NCI-H1092 treated with DMSO at 0.1 percent for 48 hours (cell line): ENCODE measurements at regions not wholly inside any gene's neighbourhood (a gene's known extent, or its start where the extent isn't known, plus 50 kb on each side); places are given as distances from the start of the nearest gene placed in this dataset.
A peak's percentile ranks its signal among the peaks of the same experiment; 100 is the strongest.

Source experiments
- DNase-seq: peaks from one replicate; lab custom pipeline; 2025; lab: John Stamatoyannopoulos, UW

- no peak for DNase-seq
Measured at GRCh38 chr14:100438678-100439592, 115.8 kb downstream of the SLC25A47 start.

GRCh38 chr14:100439781-100440180 lies 116.6 kb downstream of the SLC25A47 start:
- no peak for DNase-seq

DNA sequence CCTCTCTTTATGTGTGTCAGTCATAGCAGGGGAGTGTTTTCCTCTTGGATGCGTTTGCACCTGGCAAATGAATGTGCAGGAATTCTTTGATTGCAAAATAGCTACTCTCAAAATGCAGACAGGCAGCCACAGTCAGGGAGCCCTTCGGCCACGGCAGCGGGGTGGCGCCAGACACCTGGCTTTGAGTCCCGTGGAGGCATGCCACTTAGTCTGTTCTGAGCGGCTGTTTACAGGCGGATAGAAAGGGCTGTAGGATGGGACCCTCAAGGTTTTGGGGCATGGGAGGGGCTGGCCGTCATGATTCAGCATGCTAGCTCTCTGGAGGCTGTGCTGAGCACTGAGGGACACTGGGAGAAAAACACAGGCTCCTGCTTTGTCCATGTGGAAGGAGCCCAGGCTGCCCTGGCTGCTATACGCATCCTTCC lies 117.1 kb downstream of the SLC25A47 start:
- peak; percentile 44 for DNase-seq

GRCh38 chr14:100440758-100441203 lies 117.6 kb downstream of the SLC25A47 start:
- no peak for DNase-seq

- no peak for DNase-seq
Measured at GRCh38 chr14:100441271-100441947, 118.3 kb downstream of the SLC25A47 start.

DNA sequence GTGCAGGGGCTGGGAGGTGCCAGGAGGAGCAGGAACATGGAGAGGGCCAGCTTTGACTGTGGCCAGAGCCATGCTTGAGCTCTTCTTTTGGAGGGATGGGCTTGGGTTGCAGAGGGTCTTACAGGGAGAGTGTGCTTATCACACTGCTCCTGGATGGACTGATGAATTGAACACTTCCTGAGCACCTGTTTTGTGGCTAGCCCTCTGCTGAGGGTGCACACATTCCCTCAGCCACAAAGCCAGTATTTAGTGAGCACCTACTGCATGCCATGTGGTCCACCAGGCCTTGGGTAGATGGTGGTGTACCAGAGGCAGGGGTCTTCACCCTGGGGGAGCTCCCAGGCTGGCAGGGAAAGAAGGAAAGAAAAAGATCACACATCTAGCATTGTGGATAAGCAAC lies 118.9 kb downstream of the SLC25A47 start:
- no peak for DNase-seq

GRCh38 chr14:100442498-100443490 lies 119.7 kb downstream of the SLC25A47 start:
- DNase-seq, result no peak

DNA sequence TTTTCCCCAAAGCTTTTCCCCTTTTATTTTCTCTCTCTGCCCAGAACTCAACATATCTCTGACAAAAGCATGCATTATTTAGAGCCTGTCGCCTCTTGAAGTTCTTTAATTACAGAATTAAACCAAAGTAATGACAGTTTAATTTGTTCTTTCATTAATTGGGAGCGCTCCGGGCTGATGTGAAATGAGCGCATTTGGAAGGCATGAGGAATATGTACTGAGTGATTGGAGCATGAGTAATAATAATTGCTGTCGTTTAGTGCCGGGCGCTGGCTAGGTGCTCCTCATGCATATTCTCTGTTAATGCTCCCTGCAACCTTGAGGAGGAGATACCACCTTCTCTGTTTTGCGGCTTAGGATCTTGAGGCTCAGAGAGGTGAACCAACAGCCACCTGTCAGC lies 120.5 kb downstream of the SLC25A47 start:
- DNase-seq, result no peak

GRCh38 chr14:100445436-100446088 lies 122.4 kb downstream of the SLC25A47 start:
- DNase-seq, result no peak

DNA sequence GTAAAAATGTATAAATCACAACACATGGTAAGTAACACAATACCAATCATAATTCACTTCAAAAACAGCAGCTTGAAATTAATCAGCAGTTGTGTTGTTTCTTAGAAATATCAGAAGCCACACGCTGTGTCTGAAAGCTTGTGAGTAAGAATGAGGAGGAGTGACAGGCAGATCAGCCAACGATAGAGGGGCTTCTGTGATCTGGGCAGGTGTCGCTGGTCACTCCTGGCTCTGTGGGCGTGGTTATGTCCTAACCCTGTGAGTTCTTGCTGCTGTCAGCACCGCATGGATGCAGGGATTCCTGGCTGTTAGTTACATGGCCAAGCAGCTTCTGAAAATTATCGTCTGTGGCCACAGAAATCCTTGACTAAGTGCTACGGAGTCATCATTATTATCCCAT lies 123.4 kb downstream of the SLC25A47 start:
- DNase-seq, result no peak

DNA sequence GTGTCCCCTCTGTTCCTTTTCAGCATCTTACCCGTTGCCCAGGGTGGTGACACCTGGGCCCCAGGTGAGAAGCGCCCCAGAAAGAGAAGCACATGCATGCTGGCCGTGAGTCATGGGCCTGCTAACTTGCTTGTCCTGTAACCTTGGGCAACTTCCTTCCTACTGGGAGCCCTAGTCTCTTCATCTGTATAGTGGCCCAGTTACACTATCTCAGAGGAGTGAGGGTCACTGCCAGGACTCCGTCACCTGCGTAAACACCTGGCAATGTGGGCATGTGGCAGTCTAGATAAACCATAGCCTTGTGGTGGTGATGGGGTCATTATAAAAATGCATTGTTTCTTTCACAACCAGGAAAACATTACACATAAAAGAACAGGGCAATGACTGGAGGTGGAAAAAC lies 125.2 kb downstream of the SLC25A47 start:
- DNase-seq, result no peak

DNA sequence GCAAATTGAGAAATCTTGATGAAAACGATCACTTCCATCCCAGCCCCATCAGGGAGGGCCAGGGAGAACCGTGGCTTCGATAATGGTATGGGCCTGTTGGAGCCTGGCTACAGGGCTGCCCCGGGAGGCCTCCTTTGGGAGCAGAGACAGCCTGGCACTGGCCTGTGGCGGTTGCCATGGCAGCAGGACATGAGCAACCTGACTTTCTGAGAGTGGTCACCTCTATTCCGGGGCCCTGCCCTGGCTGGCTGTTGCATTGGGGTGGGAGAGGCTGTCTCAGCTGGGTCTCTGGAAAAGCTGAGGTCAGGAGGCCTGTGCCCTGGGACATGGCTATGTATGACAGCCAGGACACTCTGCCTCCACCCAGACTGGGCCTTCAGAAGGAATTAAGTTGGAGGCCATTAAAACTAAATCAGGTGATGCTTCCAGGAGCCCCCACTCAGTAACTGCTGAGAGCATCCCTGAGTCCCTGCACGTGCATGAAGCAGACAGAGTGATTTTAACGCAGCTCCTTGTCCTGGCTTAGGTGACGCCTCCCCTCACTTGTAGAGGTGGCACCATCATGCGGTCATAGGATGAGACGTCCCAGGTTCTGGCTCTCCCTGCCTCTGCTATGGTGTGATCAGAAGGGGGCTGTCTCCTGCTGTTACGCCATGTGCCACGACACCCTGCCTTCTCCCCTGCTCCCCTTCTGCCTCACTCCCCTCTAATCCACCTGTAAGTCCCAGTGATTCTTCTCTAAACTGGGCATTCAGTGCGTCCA lies 126.3 kb downstream of the SLC25A47 start:
- no peak for DNase-seq

DNA sequence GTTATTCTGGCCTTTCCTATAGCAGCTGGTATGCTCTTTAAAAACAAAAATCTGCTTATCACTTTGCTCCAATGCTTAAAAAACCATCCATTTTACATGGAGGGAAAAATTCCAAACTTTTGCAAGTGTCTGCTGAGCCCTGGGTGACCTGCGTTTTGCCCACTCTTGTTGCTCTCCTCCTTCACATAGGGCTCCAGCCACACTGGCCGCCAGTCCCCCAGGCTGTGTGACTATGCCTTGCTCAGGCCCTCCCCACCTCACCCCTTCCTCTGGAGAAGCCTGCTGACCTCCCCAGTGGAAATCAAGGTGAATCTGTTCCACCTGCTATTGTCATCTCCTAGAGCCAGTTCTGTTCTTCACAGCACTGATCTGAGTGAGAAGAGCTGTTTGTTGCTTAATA lies 126.9 kb downstream of the SLC25A47 start:
- DNase-seq, result no peak

GRCh38 chr14:100450736-100451135 lies 127.6 kb downstream of the SLC25A47 start:
- DNase-seq, result no peak

GRCh38 chr14:100451264-100451663 lies 128.1 kb downstream of the SLC25A47 start:
- no peak for DNase-seq

DNA sequence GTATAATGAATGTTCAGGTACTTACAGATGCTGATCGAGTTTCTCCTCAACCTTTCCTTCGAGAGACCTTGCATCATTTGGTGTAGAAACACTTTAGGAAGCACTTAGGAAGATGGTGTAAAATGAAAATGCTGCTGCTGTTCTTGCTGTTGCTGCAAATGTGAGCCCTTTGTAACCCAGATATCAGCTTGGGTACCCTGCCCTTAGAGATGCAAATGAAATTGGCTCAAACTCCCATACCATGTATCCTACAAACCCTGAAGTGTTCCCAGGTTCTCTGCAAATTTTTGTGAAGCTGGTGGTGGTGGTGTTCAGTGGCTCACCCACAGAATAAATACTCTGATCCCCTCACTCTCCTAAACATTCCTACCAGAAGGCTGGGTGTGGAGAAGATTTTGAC lies 130.8 kb downstream of the SLC25A47 start:
- no peak for DNase-seq

- no peak for DNase-seq
Measured at GRCh38 chr14:100454437-100454836, 131.3 kb downstream of the SLC25A47 start.

GRCh38 chr14:100463937-100464336 lies 123.3 kb downstream of the BEGAIN start:
- no peak for DNase-seq

GRCh38 chr14:100466111-100466856 lies 120.9 kb downstream of the BEGAIN start:
- DNase-seq, result no peak
